Fibroblast of lung (primary cell): ENCODE measurements at regions not wholly inside any gene's neighbourhood (a gene's known extent, or its start where the extent isn't known, plus 50 kb on each side); places are given as distances from the start of the nearest gene placed in this dataset.

Experiments
- CTCF ChIP-seq, 2 donors: IDR thresholded peaks in 1 of 2; conservative IDR thresholded peaks in 1 of 2; 1 replicate in 1 of 2; 2 replicates in 1 of 2; pipeline ENCODE4 v1.5.1; 2011 to 2012; ENCODE audit warnings: low read length in 2 of 2, control low read depth in 1 of 2, inconsistent platforms in 1 of 2, low read depth in 1 of 2, mild to moderate bottlenecking in 1 of 2
- EZH2 ChIP-seq: IDR thresholded peaks from 2 replicates; pipeline ENCODE4 v1.5.1; 2012; ENCODE audit warnings: low read length, control low read depth, mild to moderate bottlenecking; ENCODE audit errors: missing control alignments

DNA sequence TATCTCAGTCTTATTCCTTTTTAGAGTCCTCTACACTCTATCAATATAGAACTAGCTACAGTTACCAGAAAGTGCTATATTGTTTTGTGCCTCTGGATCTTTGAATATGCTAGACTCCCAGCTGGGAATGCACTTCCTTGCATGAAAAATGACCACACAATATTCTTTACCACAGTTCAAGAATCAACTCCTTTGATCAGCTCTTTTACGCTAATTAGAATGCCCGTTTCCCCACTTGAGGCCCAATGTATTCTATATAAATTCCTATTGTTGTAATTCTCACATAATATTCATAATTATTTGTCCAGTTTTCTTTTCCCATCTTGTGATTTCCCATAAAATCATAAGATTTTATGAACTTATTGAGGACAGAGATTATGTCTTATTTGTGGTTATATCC is 142.2 kb downstream of the UBE2E3 start:
- no peak for TF ChIP-seq CTCF (conservative IDR thresholded peaks at IDR 0.05 in 1 of 2, IDR thresholded peaks at IDR 0.05 in 1 of 2; ENCODE audit: low read depth in 1 of 2, low read length in 2 of 2)
- no peak for TF ChIP-seq EZH2
